Loucy (cell line): ENCODE measurements at regions not wholly inside any gene's neighbourhood (a gene's known extent, or its start where the extent isn't known, plus 50 kb on each side); places are given as distances from the start of the nearest gene placed in this dataset.

Experiments
- EZH2phosphoT487 ChIP-seq: fragments of 200-600 bp; IDR thresholded peaks from 2 replicates; pipeline ENCODE4 v1.6.1; 2018; ENCODE audit warnings: antibody characterized with exemption, mild to moderate bottlenecking, moderate library complexity, borderline replicate concordance
- TF ChIP-seq, protein P1 (sequence below): fragments of 200-600 bp; sonication (generic); conservative IDR thresholded peaks from 2 replicates; pipeline ENCODE4 v1.5.1; 2014; ENCODE audit warnings: mild to moderate bottlenecking, antibody characterized with exemption, low read length

DNA sequence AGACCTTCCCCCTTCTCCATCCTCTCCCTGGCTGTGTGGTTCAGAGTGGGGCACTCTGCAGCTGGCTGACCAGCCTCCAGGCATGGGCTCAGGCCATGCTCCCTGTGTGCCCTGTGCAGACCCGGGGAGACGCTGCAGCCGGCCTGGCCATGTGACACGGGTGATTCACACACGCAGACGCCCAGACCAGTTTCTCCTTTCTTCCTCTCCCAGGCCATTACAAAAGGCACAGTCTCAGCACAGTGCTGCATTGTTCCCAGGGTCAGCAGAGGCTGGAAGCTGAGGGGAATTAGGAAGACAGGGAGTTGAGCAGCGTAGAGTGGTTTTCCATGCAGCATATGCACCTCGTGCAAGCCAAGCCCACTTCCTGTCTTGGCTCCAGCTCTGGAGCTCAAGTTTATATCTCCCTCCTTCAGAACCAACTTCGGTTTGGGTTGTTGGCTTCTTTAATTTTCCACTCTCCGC lies 288.5 kb downstream of the TNS1 start:
- TF ChIP-seq, protein P1, sequence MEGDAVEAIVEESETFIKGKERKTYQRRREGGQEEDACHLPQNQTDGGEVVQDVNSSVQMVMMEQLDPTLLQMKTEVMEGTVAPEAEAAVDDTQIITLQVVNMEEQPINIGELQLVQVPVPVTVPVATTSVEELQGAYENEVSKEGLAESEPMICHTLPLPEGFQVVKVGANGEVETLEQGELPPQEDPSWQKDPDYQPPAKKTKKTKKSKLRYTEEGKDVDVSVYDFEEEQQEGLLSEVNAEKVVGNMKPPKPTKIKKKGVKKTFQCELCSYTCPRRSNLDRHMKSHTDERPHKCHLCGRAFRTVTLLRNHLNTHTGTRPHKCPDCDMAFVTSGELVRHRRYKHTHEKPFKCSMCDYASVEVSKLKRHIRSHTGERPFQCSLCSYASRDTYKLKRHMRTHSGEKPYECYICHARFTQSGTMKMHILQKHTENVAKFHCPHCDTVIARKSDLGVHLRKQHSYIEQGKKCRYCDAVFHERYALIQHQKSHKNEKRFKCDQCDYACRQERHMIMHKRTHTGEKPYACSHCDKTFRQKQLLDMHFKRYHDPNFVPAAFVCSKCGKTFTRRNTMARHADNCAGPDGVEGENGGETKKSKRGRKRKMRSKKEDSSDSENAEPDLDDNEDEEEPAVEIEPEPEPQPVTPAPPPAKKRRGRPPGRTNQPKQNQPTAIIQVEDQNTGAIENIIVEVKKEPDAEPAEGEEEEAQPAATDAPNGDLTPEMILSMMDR: no peak
- TF ChIP-seq EZH2phosphoT487: no peak
